ENCODE measurements at regions not wholly inside any gene's neighbourhood (a gene's known extent, or its start where the extent isn't known, plus 50 kb on each side); places are given as distances from the start of the nearest gene placed in this dataset.

DNA sequence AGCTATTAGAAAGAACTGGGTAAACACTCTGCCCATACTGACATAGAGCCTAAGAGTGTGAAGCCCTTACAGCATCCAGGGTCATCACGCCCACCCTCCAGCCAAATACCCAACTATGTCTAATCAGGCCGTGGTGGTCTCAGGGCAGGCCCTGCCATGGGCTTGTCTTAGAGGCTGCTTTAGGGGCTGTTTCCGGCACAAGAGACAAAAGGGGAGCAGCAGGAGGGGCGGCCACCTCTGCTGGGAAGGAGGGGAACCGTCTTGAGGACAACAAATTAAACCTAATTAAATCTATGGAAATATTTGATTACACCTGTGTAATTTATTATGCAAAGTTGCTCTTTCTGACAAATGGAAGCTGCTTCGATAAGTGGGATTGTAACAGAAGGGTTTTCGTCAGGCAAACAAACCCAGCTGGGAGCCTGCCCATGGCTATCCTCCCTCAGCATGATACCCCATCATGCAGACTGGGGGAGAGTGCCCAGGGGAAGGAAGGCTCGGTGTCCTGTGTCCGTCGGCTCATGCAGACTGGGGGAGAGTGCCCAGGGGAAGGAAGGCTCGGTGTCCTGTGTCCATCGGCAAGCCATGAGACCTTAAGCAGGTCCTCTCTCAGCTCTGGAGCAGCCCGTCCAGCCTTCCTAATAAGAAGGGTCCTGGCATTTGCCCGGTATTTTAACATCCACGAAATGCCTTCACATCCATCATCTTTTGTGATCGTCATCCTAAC lies 163.6 kb upstream of the B3GAT1 start:
- no peaks in the 10 kb centered on the region for H3F3A ChIP-seq (ENCODE audit: insufficient read depth, low read length)
- no peaks in the 10 kb centered on the region for H3K4me1 ChIP-seq (ENCODE audit: insufficient read depth, low read length, severe bottlenecking)
- no peaks in the 10 kb centered on the region for H3K27me3 ChIP-seq (ENCODE audit: insufficient read depth, low read length)
- H3K9me3 ChIP-seq (ENCODE audit: low read length): no peaks in the 10 kb centered on the region
- no peaks in the 10 kb centered on the region for H3K9me2 ChIP-seq (ENCODE audit: low read depth, low read length)
- H3K4me3 ChIP-seq (ENCODE audit: low read depth, low read length, poor library complexity, severe bottlenecking): no peak overlapping the region
- H3K79me2 ChIP-seq (ENCODE audit: insufficient read depth, low read length): no peaks in the 10 kb centered on the region
- H3K36me3 ChIP-seq (ENCODE audit: insufficient read depth, low read length): no peaks in the 10 kb centered on the region
- no peak overlapping the region for H3K27ac ChIP-seq (ENCODE audit: low read depth, low read length, poor library complexity, severe bottlenecking)
- H2AFZ ChIP-seq (ENCODE audit: low read length): no peak overlapping the region
- TF ChIP-seq, protein P1, sequence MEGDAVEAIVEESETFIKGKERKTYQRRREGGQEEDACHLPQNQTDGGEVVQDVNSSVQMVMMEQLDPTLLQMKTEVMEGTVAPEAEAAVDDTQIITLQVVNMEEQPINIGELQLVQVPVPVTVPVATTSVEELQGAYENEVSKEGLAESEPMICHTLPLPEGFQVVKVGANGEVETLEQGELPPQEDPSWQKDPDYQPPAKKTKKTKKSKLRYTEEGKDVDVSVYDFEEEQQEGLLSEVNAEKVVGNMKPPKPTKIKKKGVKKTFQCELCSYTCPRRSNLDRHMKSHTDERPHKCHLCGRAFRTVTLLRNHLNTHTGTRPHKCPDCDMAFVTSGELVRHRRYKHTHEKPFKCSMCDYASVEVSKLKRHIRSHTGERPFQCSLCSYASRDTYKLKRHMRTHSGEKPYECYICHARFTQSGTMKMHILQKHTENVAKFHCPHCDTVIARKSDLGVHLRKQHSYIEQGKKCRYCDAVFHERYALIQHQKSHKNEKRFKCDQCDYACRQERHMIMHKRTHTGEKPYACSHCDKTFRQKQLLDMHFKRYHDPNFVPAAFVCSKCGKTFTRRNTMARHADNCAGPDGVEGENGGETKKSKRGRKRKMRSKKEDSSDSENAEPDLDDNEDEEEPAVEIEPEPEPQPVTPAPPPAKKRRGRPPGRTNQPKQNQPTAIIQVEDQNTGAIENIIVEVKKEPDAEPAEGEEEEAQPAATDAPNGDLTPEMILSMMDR (IDR thresholded peaks at IDR 0.05; ENCODE audit: low read length): no peak
- no peak for TF ChIP-seq EZH2 (IDR thresholded peaks at IDR 0.05; ENCODE audit: borderline replicate concordance, low read length)
- H4K20me1 ChIP-seq (ENCODE audit: insufficient read depth, low read length): no peaks in the 10 kb centered on the region
- H3K9ac ChIP-seq (ENCODE audit: low read length): no peak overlapping the region
- H3K4me2 ChIP-seq (ENCODE audit: low read length): no peak overlapping the region

DNA sequence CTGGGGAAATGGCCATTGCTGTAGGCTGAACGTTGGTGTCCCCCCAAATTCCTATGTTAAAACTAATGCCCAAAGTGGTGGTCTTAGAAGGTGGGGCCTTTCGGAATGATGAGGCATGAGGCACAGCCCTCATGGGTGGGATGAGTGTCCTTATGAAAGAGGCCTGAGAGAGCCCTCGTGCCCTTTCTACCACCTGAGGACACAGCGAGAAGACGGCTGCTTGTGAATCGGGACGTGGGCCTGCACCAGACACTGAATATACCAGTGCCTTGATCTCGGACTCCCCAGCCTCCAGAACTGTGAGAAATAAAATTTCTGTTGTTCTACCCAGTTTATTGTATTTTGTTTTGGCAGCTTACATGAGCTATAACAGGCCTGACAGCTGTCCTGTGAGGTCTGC lies 162.9 kb upstream of the B3GAT1 start:
- H3K79me2 ChIP-seq (ENCODE audit: insufficient read depth, low read length): no peaks in the 10 kb centered on the region
- H3K4me3 ChIP-seq (ENCODE audit: low read depth, low read length, poor library complexity, severe bottlenecking): no peak overlapping the region
- no peak overlapping the region for H3K9ac ChIP-seq (ENCODE audit: low read length)
- no peaks in the 10 kb centered on the region for H3K9me2 ChIP-seq (ENCODE audit: low read depth, low read length)
- no peak overlapping the region for H2AFZ ChIP-seq (ENCODE audit: low read length)
- no peaks in the 10 kb centered on the region for H3K27me3 ChIP-seq (ENCODE audit: insufficient read depth, low read length)
- no peaks in the 10 kb centered on the region for H3K36me3 ChIP-seq (ENCODE audit: insufficient read depth, low read length)
- H3K4me1 ChIP-seq (ENCODE audit: insufficient read depth, low read length, severe bottlenecking): no peaks in the 10 kb centered on the region
- H3F3A ChIP-seq (ENCODE audit: insufficient read depth, low read length): no peaks in the 10 kb centered on the region
- no peaks in the 10 kb centered on the region for H4K20me1 ChIP-seq (ENCODE audit: insufficient read depth, low read length)
- no peak overlapping the region for H3K27ac ChIP-seq (ENCODE audit: low read depth, low read length, poor library complexity, severe bottlenecking)
- no peaks in the 10 kb centered on the region for H3K9me3 ChIP-seq (ENCODE audit: low read length)
- no peak overlapping the region for H3K4me2 ChIP-seq (ENCODE audit: low read length)
- no peak for TF ChIP-seq EZH2 (IDR thresholded peaks at IDR 0.05; ENCODE audit: borderline replicate concordance, low read length)
- TF ChIP-seq, protein P1 (IDR thresholded peaks at IDR 0.05; ENCODE audit: low read length): no peak

DNA sequence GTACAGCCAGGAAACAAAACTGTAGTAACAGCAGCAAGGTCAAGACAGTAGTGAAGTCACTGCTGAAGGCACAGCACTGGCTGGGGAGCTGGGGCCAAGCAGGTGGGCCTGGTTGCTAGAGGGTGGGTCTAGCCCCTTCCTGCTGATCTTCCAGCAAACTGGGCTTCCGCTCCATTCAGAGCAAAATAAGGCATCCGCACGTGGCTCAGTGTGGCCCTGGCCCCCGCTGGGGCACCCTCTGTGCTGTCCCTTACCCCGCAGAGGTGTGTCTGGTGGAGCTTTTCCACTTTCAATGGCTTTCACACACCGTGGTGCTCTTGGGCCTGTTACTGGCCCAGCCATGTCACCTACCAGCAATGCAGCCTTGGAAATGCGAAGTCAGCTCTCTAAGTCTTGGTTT lies 162.4 kb upstream of the B3GAT1 start:
- TF ChIP-seq EZH2 (IDR thresholded peaks at IDR 0.05; ENCODE audit: borderline replicate concordance, low read length): no peak
- TF ChIP-seq, protein P1 (IDR thresholded peaks at IDR 0.05; ENCODE audit: low read length): no peak
- H3K27ac ChIP-seq (ENCODE audit: low read depth, low read length, poor library complexity, severe bottlenecking): no peak overlapping the region
- H2AFZ ChIP-seq (ENCODE audit: low read length): no peak overlapping the region
- H3K4me1 ChIP-seq (ENCODE audit: insufficient read depth, low read length, severe bottlenecking): no peaks in the 10 kb centered on the region
- H3K27me3 ChIP-seq (ENCODE audit: insufficient read depth, low read length): no peaks in the 10 kb centered on the region
- no peak overlapping the region for H3K4me2 ChIP-seq (ENCODE audit: low read length)
- no peaks in the 10 kb centered on the region for H3K79me2 ChIP-seq (ENCODE audit: insufficient read depth, low read length)
- H3K9me2 ChIP-seq (ENCODE audit: low read depth, low read length): no peaks in the 10 kb centered on the region
- H3K9me3 ChIP-seq (ENCODE audit: low read length): no peaks in the 10 kb centered on the region
- H3K4me3 ChIP-seq (ENCODE audit: low read depth, low read length, poor library complexity, severe bottlenecking): no peak overlapping the region
- no peaks in the 10 kb centered on the region for H4K20me1 ChIP-seq (ENCODE audit: insufficient read depth, low read length)
- H3K9ac ChIP-seq (ENCODE audit: low read length): no peak overlapping the region
- no peaks in the 10 kb centered on the region for H3K36me3 ChIP-seq (ENCODE audit: insufficient read depth, low read length)
- no peaks in the 10 kb centered on the region for H3F3A ChIP-seq (ENCODE audit: insufficient read depth, low read length)

All from OCI-LY1 (cell line).